ENCODE measurements at regions not wholly inside any gene's neighbourhood (a gene's known extent, or its start where the extent isn't known, plus 50 kb on each side); places are given as distances from the start of the nearest gene placed in this dataset.

DNA sequence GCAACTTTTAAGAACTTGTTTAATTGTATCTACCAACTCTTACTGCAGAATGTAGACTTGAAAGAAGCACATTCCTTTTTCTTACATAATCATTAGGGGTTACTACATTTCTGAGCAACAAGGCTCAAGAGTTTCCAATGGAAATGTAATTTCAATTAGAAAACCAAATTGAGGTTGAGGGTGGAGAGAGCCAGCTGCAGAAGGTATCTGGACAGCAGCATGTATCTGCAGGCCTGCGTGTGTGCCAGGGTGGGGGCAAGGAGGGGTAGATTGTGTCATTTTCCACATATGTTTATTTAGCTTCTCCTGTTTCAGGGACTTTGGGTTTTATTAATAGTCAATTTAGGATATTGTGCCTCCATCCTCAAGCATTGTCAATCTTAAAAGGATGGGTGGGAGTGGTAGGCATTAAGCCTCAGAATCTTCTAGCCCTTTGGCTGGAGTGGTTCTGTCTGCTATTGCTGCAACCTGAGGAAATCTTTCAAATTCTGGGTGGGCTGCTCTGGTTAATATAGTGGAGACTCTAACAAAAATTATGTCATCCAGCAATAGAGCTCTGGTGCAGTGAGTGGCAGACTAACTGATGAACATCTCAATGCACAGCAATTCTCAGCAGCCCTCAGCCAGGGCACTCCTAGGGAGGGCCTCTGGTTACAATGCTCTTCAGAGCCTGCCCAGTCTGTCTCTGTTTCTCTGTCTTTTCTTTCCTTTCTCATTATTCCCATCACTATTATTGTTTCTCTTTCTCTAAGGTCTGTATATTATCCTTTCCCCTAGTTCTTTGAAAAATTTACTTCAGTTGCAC is 151.4 kb downstream of the RPIA start:
- TF ChIP-seq RARB (CRISPR knock-in tag; IDR thresholded peaks at IDR 0.05) (no peak), ZNF565 (CRISPR knock-in tag; conservative IDR thresholded peaks at IDR 0.05; ENCODE audit: low read depth) (no peak), ZC3H10 (CRISPR knock-in tag; IDR thresholded peaks at IDR 0.05) (no peak), ESRRG (CRISPR knock-in tag; IDR thresholded peaks at IDR 0.05) (no peak), ISL1 (CRISPR knock-in tag; IDR thresholded peaks at IDR 0.05) (no peak), ZNF70 (CRISPR knock-in tag; IDR thresholded peaks at IDR 0.05) (no peak), CSDC2 (CRISPR knock-in tag; IDR thresholded peaks at IDR 0.05) (no peak), OSR1 (CRISPR knock-in tag; IDR thresholded peaks at IDR 0.05) (no peak), ARNTL (CRISPR knock-in tag; IDR thresholded peaks at IDR 0.05; ENCODE audit: borderline replicate concordance, low read depth) (no peak), GLIS3 (CRISPR knock-in tag; IDR thresholded peaks at IDR 0.05) (no peak), ZFP3 (CRISPR knock-in tag; IDR thresholded peaks at IDR 0.05) (no peak), TCF4 (CRISPR knock-in tag; IDR thresholded peaks at IDR 0.05; ENCODE audit: borderline replicate concordance) (no peak), BACH2 (CRISPR knock-in tag; IDR thresholded peaks at IDR 0.05; ENCODE audit: borderline replicate concordance) (no peak)
- TF ChIP-seq, protein P1, sequence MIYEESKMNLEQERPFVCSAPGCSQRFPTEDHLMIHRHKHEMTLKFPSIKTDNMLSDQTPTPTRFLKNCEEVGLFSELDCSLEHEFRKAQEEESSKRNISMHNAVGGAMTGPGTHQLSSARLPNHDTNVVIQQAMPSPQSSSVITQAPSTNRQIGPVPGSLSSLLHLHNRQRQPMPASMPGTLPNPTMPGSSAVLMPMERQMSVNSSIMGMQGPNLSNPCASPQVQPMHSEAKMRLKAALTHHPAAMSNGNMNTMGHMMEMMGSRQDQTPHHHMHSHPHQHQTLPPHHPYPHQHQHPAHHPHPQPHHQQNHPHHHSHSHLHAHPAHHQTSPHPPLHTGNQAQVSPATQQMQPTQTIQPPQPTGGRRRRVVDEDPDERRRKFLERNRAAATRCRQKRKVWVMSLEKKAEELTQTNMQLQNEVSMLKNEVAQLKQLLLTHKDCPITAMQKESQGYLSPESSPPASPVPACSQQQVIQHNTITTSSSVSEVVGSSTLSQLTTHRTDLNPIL (CRISPR knock-in tag; IDR thresholded peaks at IDR 0.05; ENCODE audit: low read depth) = no peak
- TF ChIP-seq, protein P2, sequence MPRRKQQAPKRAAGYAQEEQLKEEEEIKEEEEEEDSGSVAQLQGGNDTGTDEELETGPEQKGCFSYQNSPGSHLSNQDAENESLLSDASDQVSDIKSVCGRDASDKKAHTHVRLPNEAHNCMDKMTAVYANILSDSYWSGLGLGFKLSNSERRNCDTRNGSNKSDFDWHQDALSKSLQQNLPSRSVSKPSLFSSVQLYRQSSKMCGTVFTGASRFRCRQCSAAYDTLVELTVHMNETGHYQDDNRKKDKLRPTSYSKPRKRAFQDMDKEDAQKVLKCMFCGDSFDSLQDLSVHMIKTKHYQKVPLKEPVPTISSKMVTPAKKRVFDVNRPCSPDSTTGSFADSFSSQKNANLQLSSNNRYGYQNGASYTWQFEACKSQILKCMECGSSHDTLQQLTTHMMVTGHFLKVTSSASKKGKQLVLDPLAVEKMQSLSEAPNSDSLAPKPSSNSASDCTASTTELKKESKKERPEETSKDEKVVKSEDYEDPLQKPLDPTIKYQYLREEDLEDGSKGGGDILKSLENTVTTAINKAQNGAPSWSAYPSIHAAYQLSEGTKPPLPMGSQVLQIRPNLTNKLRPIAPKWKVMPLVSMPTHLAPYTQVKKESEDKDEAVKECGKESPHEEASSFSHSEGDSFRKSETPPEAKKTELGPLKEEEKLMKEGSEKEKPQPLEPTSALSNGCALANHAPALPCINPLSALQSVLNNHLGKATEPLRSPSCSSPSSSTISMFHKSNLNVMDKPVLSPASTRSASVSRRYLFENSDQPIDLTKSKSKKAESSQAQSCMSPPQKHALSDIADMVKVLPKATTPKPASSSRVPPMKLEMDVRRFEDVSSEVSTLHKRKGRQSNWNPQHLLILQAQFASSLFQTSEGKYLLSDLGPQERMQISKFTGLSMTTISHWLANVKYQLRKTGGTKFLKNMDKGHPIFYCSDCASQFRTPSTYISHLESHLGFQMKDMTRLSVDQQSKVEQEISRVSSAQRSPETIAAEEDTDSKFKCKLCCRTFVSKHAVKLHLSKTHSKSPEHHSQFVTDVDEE (CRISPR knock-in tag; IDR thresholded peaks at IDR 0.05) = no peak
- TF ChIP-seq, protein P3, sequence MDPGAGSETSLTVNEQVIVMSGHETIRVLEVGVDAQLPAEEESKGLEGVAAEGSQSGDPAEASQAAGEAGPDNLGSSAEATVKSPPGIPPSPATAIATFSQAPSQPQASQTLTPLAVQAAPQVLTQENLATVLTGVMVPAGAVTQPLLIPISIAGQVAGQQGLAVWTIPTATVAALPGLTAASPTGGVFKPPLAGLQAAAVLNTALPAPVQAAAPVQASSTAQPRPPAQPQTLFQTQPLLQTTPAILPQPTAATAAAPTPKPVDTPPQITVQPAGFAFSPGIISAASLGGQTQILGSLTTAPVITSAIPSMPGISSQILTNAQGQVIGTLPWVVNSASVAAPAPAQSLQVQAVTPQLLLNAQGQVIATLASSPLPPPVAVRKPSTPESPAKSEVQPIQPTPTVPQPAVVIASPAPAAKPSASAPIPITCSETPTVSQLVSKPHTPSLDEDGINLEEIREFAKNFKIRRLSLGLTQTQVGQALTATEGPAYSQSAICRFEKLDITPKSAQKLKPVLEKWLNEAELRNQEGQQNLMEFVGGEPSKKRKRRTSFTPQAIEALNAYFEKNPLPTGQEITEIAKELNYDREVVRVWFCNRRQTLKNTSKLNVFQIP (CRISPR knock-in tag; IDR thresholded peaks at IDR 0.05; ENCODE audit: borderline replicate concordance, low read depth) = no peak
- TF ChIP-seq, protein P4, sequence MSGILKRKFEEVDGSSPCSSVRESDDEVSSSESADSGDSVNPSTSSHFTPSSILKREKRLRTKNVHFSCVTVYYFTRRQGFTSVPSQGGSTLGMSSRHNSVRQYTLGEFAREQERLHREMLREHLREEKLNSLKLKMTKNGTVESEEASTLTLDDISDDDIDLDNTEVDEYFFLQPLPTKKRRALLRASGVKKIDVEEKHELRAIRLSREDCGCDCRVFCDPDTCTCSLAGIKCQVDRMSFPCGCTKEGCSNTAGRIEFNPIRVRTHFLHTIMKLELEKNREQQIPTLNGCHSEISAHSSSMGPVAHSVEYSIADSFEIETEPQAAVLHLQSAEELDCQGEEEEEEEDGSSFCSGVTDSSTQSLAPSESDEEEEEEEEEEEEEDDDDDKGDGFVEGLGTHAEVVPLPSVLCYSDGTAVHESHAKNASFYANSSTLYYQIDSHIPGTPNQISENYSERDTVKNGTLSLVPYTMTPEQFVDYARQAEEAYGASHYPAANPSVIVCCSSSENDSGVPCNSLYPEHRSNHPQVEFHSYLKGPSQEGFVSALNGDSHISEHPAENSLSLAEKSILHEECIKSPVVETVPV (CRISPR knock-in tag; IDR thresholded peaks at IDR 0.05) = no peak
- TF ChIP-seq, protein P5, sequence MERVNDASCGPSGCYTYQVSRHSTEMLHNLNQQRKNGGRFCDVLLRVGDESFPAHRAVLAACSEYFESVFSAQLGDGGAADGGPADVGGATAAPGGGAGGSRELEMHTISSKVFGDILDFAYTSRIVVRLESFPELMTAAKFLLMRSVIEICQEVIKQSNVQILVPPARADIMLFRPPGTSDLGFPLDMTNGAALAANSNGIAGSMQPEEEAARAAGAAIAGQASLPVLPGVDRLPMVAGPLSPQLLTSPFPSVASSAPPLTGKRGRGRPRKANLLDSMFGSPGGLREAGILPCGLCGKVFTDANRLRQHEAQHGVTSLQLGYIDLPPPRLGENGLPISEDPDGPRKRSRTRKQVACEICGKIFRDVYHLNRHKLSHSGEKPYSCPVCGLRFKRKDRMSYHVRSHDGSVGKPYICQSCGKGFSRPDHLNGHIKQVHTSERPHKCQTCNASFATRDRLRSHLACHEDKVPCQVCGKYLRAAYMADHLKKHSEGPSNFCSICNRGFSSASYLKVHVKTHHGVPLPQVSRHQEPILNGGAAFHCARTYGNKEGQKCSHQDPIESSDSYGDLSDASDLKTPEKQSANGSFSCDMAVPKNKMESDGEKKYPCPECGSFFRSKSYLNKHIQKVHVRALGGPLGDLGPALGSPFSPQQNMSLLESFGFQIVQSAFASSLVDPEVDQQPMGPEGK (CRISPR knock-in tag; IDR thresholded peaks at IDR 0.05; ENCODE audit: borderline replicate concordance) = no peak
- no peak for ATAC-seq

DNA sequence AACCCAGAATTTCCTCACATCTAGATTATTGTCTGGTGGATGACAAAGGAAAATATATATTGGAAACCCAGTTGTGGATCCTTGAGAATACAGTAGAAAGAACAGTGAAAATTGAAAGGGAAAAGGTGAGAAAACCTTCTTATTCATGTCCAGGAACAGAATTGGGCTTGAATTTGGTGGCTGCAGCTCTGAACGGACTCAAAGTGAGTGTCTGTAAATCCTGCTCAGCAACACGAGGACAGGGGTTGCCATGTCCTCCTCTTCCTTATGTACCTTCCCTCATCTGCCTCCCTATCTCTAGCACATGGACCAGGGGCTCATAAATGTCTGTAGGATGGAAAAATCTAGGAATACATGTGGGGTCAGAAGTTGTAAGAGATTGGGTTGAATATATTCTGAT is 152.2 kb downstream of the RPIA start:
- no peak for ATAC-seq
- TF ChIP-seq, protein P4 (CRISPR knock-in tag; IDR thresholded peaks at IDR 0.05) = no peak
- no peak for TF ChIP-seq GLIS3 (CRISPR knock-in tag; IDR thresholded peaks at IDR 0.05)
- TF ChIP-seq ESRRG (CRISPR knock-in tag; IDR thresholded peaks at IDR 0.05) = no peak
- no peak for TF ChIP-seq CSDC2 (CRISPR knock-in tag; IDR thresholded peaks at IDR 0.05)
- no peak for TF ChIP-seq ARNTL (CRISPR knock-in tag; IDR thresholded peaks at IDR 0.05; ENCODE audit: borderline replicate concordance, low read depth)
- no peak for TF ChIP-seq ZNF70 (CRISPR knock-in tag; IDR thresholded peaks at IDR 0.05)
- no peak for TF ChIP-seq TOX (CRISPR knock-in tag; IDR thresholded peaks at IDR 0.05; ENCODE audit: borderline replicate concordance)
- TF ChIP-seq, protein P2 (CRISPR knock-in tag; IDR thresholded peaks at IDR 0.05) = no peak
- no peak for TF ChIP-seq ISL1 (CRISPR knock-in tag; IDR thresholded peaks at IDR 0.05)
- TF ChIP-seq, protein P5 (CRISPR knock-in tag; IDR thresholded peaks at IDR 0.05; ENCODE audit: borderline replicate concordance) = no peak
- TF ChIP-seq ZFP30 (CRISPR knock-in tag; IDR thresholded peaks at IDR 0.05) = no peak
- TF ChIP-seq ZNF565 (CRISPR knock-in tag; conservative IDR thresholded peaks at IDR 0.05; ENCODE audit: low read depth) = no peak
- no peak for TF ChIP-seq ZC3H10 (CRISPR knock-in tag; IDR thresholded peaks at IDR 0.05)
- TF ChIP-seq ZNF8 (CRISPR knock-in tag; IDR thresholded peaks at IDR 0.05) = no peak
- TF ChIP-seq OSR1 (CRISPR knock-in tag; IDR thresholded peaks at IDR 0.05) = no peak
